Lung (tissue), 11 donors: ENCODE measurements at regions not wholly inside any gene's neighbourhood (a gene's known extent, or its start where the extent isn't known, plus 50 kb on each side); places are given as distances from the start of the nearest gene placed in this dataset.
"Not testable (repeated sequence)": the region's sequence is repeated elsewhere in the genome, so short reads cannot be mapped to it uniquely, and the experiment has no call there.

Source experiments
- ATAC-seq: fragments of 200-7000 bp; cut with Tn5 transposase; one replicate; pipeline ENCODE4 v1.9.1; 2020; ENCODE audit warnings: moderate number of reproducible peaks; ENCODE audit not compliant: insufficient read depth, low FRiP score
- DNase-seq, 3 donors: peaks; one replicate each; pipeline ENCODE4 v3.0.0-alpha.2; 2013 to 2017
- H3K27ac ChIP-seq, 2 donors: one replicate each; pipeline ENCODE4 v1.5.1; 2013; ENCODE audit warnings: mild to moderate bottlenecking in 2 of 2, moderate library complexity in 2 of 2, control low read depth in 1 of 2, inconsistent platforms in 1 of 2, low read depth in 1 of 2, low read length in 1 of 2
- H3K27me3 ChIP-seq, 3 donors: one replicate each; pipeline ENCODE4 v1.5.1; 2013; ENCODE audit warnings: low read length in 2 of 3; ENCODE audit not compliant: control insufficient read depth in 3 of 3, insufficient read depth in 3 of 3
- H3K36me3 ChIP-seq, 4 donors: one replicate each; pipeline ENCODE4 v1.5.1; 2013; ENCODE audit warnings: low read length in 4 of 4, mild to moderate bottlenecking in 1 of 4, moderate library complexity in 1 of 4; ENCODE audit not compliant: control insufficient read depth in 4 of 4, insufficient read depth in 4 of 4
- H3K4me1 ChIP-seq, 5 donors: one replicate each; pipeline ENCODE4 v1.5.1; 2013; ENCODE audit warnings: low read length in 5 of 5, mild to moderate bottlenecking in 2 of 5, moderate library complexity in 1 of 5; ENCODE audit not compliant: control insufficient read depth in 5 of 5, insufficient read depth in 5 of 5
- H3K4me3 ChIP-seq: one replicate; pipeline ENCODE4 v1.5.1; 2013; ENCODE audit warnings: mild to moderate bottlenecking, control low read depth, moderate library complexity
- H3K9ac ChIP-seq, 2 donors: one replicate each; pipeline ENCODE4 v1.5.1; 2013; ENCODE audit warnings: low read length in 2 of 2, control low read depth in 1 of 2; ENCODE audit not compliant: insufficient read depth in 1 of 2
- H3K9me3 ChIP-seq, 4 donors: one replicate each; pipeline ENCODE4 v1.5.1; 2013; ENCODE audit warnings: low read length in 3 of 4, mild to moderate bottlenecking in 1 of 4, moderate library complexity in 1 of 4; ENCODE audit not compliant: control insufficient read depth in 4 of 4, insufficient read depth in 3 of 4
- CTCF ChIP-seq: IDR thresholded peaks from 2 replicates; pipeline ENCODE4 v1.5.1; 2012; ENCODE audit warnings: mild to moderate bottlenecking; ENCODE audit errors: control extremely low read depth, extremely low read depth
- WGBS, 2 donors: extraction: QIAGEN DNeasy Blood & Tissue Kit; methylation state at CpG; one replicate each; pipeline ENCODE4 v1.1.7; 2013; 5-methylcytosine and 5-hydroxymethylcytosine counted together
- donor health status: control.
- donor health status: control.
- donor health status: Bipolar disorder and iron deficiency.
- donor health status: healthy.
- donor health status: DM: yes; HTN: yes; CAD: no.

- TF ChIP-seq CTCF: no peak
- no peak overlapping the region for H3K27ac ChIP-seq
- WGBS, 2 donors: 86 to 87% methylated on average over 7 of the region's 7 CpGs
- H3K9ac ChIP-seq: no peak overlapping the region
- H3K27me3 ChIP-seq: no peaks in the 10 kb centered on the region
- H3K4me1 ChIP-seq: no peaks in the 10 kb centered on the region
- H3K36me3 ChIP-seq: no peaks in the 10 kb centered on the region
- H3K9me3 ChIP-seq: no peaks in the 10 kb centered on the region
- no peak overlapping the region for H3K4me3 ChIP-seq
- DNase-seq: no peak
- ATAC-seq: no peak
Observed at GRCh38 chr2:52017646-52018235, 985.8 kb upstream of the NRXN1 start.

- not testable (repeated sequence) for DNase-seq, H3K36me3 ChIP-seq, ATAC-seq, H3K4me1 ChIP-seq, H3K27me3 ChIP-seq, H3K4me3 ChIP-seq, H3K27ac ChIP-seq, H3K9me3 ChIP-seq, H3K9ac ChIP-seq
- WGBS, 2 donors: 95% methylated on average over 9 to 32 of the region's 32 CpGs
Observed at GRCh38 chr2:52006821-52007366, 975.0 kb upstream of the NRXN1 start.

GRCh38 chr2:52000151-52000855 lies 968.4 kb upstream of the NRXN1 start:
- no peak for TF ChIP-seq CTCF
- WGBS, 2 donors: 82 to 87% methylated on average over 2 of the region's 2 CpGs
- no peaks in the 10 kb centered on the region for H3K4me1 ChIP-seq
- no peak overlapping the region for H3K4me3 ChIP-seq
- no peak for ATAC-seq
- no peaks in the 10 kb centered on the region for H3K36me3 ChIP-seq
- H3K9ac ChIP-seq: no peak overlapping the region
- no peaks in the 10 kb centered on the region for H3K27me3 ChIP-seq
- H3K27ac ChIP-seq: no peak overlapping the region
- peaks cover 0 to 2% (median 0%) of the 10 kb centered on the region in 4 donors for H3K9me3 ChIP-seq
- no peak for DNase-seq

GRCh38 chr2:51998890-51999289 lies 967.0 kb upstream of the NRXN1 start:
- H3K9me3 ChIP-seq: peaks cover 0 to 2% (median 0%) of the 10 kb centered on the region in 4 donors
- no peak overlapping the region for H3K27ac ChIP-seq
- H3K27me3 ChIP-seq: no peaks in the 10 kb centered on the region
- no peak overlapping the region for H3K4me3 ChIP-seq
- WGBS, 2 donors: 93 to 94% methylated on average over 3 of the region's 3 CpGs
- no peaks in the 10 kb centered on the region for H3K36me3 ChIP-seq
- no peak overlapping the region for H3K9ac ChIP-seq
- no peak for TF ChIP-seq CTCF
- no peak for ATAC-seq
- no peaks in the 10 kb centered on the region for H3K4me1 ChIP-seq
- DNase-seq: no peak
